ENCODE measurements at regions not wholly inside any gene's neighbourhood (a gene's known extent, or its start where the extent isn't known, plus 50 kb on each side); places are given as distances from the start of the nearest gene placed in this dataset.

DNA sequence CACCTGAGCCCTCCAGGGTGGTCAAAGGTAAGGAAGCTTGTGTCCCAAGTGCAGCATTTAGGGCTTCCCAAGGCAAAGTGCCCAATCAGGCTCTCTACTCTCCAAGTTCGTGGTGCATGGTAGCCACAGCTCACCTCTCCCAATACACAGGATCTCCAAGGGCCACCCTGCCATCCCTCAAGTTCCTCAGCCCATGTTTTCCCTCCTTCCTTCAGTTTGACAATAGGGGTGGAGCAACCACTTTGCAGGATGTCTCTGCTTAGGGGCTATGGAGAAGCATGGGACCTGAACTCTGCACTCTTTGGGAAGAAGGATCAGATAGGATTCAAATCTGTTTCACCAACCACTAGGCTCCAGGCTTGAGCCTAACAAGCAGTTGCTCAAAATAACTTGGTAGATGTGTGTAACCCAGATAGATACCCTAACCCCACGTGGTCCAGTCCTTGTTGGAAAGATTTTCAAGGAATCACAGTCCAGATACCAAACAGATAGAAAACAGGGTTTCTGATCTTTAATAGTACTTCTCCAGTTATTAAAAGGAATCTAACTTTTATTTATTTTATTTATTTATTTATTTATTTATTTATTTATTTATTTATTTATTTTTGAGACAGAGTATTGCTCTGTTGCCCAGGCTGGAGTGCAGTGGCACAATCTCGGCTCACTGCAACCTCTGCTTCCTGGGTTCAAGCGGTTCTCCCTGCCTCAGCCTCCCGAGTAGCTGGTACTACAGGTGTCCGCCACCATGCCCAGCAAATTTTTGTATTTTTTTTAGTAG lies 248.1 kb downstream of the CTTN start:
- no peak for DNase-seq (ENCODE audit: low spot score in 2 of 2)
- Mint-ChIP-seq H3K4me1 (no peaks in the 10 kb centered on the region), H3K36me3 (no peaks in the 10 kb centered on the region), H3K27me3 (peaks cover 5% of the 10 kb centered on the region), H3K27ac (no peak overlapping the region), H3K9me3 (peaks cover 5% of the 10 kb centered on the region), H3K4me3 (no peak overlapping the region)
- ATAC-seq (ENCODE audit: low read depth), result no peak

DNA sequence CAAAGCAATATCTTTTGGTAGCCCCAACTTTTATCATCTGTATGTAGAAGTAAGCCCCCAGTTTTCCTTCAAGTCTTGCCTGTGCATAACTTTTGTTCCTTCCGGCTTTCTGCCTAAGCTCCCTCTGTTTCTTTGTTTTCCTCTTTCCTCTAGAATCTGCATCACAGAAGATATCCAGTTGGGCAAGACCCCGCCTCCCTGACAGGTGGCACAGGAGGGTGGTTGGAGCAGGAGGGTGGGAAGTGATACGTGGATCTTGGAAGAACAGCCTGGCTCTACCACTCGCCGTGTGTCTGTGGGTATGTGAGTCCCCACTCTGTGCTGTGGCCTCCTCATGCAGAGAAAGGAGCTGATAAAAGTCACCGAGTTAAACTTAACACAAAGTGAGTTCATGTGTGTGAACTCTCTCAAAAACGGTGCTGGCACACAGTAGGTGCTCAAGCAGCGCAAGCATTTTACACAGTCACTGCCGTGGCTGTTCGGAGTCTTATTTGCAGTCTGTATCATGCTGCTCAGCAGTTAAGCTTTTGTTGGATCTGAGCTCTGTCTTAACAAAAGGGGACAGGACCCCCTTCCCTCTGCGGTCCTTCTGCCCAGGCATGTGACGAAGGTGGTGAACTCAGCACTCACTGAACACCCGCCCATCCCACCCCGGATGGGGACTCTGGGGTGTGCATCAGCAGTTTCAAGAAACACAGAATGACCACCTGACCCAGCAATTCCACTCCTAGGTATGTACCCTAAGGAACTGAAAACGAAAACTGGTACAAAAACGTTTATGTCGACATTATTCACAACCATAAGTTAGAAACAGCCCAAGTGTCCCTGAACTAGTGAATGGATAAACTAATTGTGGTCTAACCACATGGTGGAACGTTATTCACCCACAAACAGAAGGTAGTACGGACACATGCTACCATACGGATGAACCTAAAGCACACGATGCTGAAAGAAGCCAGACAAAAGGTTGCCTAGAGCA lies 249.1 kb downstream of the CTTN start:
- Mint-ChIP-seq H3K36me3 (no peaks in the 10 kb centered on the region), H3K27ac (no peak overlapping the region), H3K27me3 (peaks cover 5% of the 10 kb centered on the region), H3K4me3 (no peak overlapping the region), H3K4me1 (no peaks in the 10 kb centered on the region), H3K9me3 (peaks cover 5% of the 10 kb centered on the region)
- no peak for ATAC-seq (ENCODE audit: low read depth)
- DNase-seq (ENCODE audit: low spot score in 2 of 2), result no peak

DNA sequence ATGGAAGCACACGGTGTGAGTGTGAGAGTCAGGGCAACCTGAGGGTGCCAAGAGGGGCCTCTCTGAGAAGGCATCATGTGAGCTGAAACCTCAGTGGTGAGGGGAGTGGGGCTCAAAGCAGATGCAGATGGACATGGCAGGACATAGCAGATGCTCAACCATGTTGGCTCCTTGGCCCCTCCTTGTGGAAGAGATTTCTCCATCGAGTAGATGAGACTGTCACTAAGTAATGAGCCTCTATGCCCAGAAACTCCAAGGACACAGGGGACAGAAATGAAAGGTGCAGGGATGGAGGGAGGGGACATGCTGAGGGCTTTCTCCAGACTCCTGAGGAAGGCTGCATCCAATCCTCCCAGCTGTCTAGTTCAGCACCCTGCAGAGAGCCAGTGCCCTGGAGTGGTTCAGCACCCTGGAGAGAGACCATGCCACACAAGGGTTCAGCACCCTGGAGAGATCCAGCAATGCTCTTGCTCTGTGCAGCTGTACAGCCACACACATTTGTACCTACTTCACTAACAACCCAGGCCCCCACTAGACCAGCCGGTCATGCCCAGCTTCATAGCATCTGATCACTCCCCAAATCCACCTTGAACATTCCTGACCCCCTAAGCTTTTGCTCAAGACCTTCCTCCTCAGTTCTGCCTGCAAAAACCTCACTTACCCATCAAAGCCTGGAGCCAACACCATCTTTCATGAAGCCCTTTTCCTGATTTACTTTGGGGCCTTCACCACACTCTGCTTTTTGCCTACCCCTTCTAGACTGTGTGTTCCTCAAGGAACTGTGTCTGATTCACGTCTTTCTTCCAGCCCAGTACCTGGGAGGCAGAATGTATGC lies 252.0 kb downstream of the CTTN start:
- ATAC-seq (ENCODE audit: low read depth) (no peak), DNase-seq (ENCODE audit: low spot score in 2 of 2) (no peak)
- H3K27ac Mint-ChIP-seq, result no peak overlapping the region
- H3K9me3 Mint-ChIP-seq, result peaks cover 5% of the 10 kb centered on the region
- peaks cover 4% of the 10 kb centered on the region for H3K27me3 Mint-ChIP-seq
- no peaks in the 10 kb centered on the region for H3K36me3 Mint-ChIP-seq
- no peak overlapping the region for H3K4me3 Mint-ChIP-seq
- no peaks in the 10 kb centered on the region for H3K4me1 Mint-ChIP-seq

DNA sequence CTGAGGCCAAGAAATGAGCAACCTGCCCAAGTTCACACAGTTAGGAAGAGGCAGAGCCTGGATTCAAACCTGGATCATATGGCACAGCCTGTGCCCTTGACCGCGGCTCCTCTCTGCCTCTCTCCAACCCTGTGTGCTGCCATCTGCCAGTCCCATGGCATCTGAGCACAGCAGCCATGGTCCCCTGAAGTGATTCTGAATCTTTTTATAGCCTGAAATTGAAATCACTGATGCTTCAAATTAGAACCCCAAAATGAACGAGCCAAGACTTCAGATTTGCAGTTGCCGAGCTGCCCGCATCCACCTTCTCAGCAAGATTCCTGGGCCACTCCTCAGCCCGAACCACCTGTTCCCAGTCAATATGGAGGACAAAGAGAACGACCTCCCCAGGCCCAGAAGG lies 252.7 kb downstream of the CTTN start:
- no peak overlapping the region for H3K27ac Mint-ChIP-seq
- ATAC-seq (ENCODE audit: low read depth) (no peak), DNase-seq (ENCODE audit: low spot score in 2 of 2) (no peak)
- H3K4me1 Mint-ChIP-seq, result no peaks in the 10 kb centered on the region
- no peak overlapping the region for H3K4me3 Mint-ChIP-seq
- peaks cover 4% of the 10 kb centered on the region for H3K27me3 Mint-ChIP-seq
- peaks cover 5% of the 10 kb centered on the region for H3K9me3 Mint-ChIP-seq
- H3K36me3 Mint-ChIP-seq, result no peaks in the 10 kb centered on the region

DNA sequence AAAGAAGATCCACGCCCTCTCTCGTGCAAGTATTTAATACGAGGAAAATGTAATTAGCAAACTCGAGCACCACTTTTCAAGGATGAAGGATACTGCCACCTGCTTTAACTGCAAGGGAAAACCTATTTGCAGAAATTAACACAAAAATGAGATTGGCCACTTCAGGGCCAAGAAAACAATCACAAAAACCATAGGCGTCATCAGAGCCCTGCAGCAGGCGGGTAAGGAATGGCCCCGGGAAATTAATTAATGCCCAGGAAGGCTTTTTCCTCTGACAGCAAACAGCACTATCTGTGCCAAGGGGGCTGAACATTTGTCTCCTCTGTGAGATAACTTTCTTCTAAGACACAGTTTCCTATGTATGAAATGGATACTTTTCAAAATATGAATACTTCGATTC lies 255.7 kb downstream of the CTTN start:
- no peak for ATAC-seq (ENCODE audit: low read depth)
- H3K4me1 Mint-ChIP-seq, result no peaks in the 10 kb centered on the region
- peaks cover 5% of the 10 kb centered on the region for H3K9me3 Mint-ChIP-seq
- peaks cover 3% of the 10 kb centered on the region for H3K27me3 Mint-ChIP-seq
- H3K36me3 Mint-ChIP-seq, result no peaks in the 10 kb centered on the region
- no peak overlapping the region for H3K4me3 Mint-ChIP-seq
- no peak overlapping the region for H3K27ac Mint-ChIP-seq
- DNase-seq (ENCODE audit: low spot score in 2 of 2), result no peak

DNA sequence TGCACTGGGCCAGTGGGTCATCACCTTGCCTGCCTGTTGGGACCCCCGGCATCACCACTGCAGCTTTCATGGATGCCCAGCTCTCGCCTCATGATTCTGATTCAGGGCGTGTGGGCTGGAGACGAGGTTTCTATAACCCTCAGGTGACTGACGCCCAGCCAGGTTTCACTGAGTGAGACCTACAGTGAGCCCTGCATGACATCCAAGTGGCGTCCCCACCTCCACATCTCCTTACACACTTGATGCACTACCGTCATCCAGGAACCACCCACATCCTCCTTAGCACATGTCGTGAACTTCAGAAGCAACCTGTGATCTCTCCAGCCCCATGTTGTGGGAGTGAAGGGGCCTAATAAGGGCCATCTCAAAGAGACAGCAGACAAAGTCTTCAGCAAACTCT lies 257.5 kb downstream of the CTTN start:
- Mint-ChIP-seq H3K27ac (no peak overlapping the region), H3K4me3 (no peak overlapping the region), H3K27me3 (peaks cover 3% of the 10 kb centered on the region), H3K4me1 (no peaks in the 10 kb centered on the region), H3K9me3 (peaks cover 2% of the 10 kb centered on the region), H3K36me3 (no peaks in the 10 kb centered on the region)
- ATAC-seq (ENCODE audit: low read depth), result no peak
- DNase-seq (ENCODE audit: low spot score in 2 of 2), result no peak

DNA sequence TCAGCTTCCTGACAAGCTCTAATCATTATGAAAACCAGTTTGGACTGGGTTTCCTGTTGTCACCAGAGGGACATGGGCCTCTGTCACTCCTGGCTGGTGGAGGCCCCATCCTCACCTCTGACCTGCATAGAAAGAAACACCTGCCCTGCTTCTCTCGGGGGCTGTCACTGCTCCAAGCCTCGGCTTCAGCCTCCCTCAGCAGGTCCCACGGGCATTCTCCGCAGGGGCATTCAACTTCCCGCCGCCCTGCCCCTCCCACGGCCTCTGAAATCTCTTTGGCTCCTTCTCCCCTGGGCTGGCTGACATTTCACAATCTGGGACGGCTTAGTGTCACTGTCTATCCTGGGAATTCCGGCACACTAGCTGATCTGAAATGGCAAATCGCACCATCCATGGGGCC lies 257.9 kb downstream of the CTTN start:
- ATAC-seq (ENCODE audit: low read depth) (no peak), DNase-seq (ENCODE audit: low spot score in 2 of 2) (no peak)
- H3K36me3 Mint-ChIP-seq, result no peaks in the 10 kb centered on the region
- no peak overlapping the region for H3K27ac Mint-ChIP-seq
- no peaks in the 10 kb centered on the region for H3K4me1 Mint-ChIP-seq
- peaks cover 3% of the 10 kb centered on the region for H3K27me3 Mint-ChIP-seq
- H3K4me3 Mint-ChIP-seq, result no peak overlapping the region
- peaks cover 2% of the 10 kb centered on the region for H3K9me3 Mint-ChIP-seq

DNA sequence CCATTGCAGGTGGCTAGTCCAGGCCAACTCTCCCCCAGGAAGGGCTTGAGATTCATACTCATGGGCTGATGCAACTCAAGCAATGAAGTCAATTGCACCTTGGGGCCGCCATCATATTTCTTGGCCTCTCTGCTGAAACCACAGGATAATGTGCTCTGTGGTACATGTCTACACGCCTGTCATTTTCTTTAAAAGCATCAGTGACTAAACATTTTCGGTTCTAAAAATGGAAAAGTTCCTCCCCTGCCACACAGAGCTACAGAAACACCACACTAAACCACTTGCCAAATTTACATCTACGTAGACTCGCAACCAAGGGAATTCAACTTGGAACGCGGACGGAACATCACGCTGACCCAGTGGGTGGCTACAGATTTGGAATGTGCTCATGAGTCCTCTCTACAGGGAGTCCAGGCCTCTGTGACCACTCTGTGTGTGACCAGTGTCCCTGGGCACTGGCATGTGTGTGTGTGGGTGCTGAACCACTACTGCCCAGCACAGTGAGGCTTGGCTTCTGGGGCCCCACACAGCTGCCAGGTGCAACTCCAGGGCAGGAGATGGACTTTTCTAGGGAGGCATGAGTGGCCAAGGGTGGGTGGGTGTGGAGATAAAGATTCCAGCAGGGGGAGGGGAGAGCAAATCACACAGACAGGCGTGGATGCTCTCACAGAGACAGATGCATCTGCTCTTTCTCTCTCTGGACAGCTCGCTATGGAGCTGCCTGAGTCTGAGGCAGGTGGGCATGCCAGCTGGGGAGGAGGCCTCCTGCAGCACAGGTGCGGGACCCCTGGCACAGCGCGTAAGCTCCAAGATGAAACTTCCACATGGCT lies 261.9 kb downstream of the CTTN start:
- H3K9me3 Mint-ChIP-seq, result peaks cover 2% of the 10 kb centered on the region
- H3K4me1 Mint-ChIP-seq, result peaks cover 3% of the 10 kb centered on the region
- peaks cover 8% of the 10 kb centered on the region for H3K27me3 Mint-ChIP-seq
- ATAC-seq (ENCODE audit: low read depth) (no peak), DNase-seq (ENCODE audit: low spot score in 2 of 2) (no peak)
- no peak overlapping the region for H3K27ac Mint-ChIP-seq
- no peak overlapping the region for H3K4me3 Mint-ChIP-seq
- no peaks in the 10 kb centered on the region for H3K36me3 Mint-ChIP-seq

DNA sequence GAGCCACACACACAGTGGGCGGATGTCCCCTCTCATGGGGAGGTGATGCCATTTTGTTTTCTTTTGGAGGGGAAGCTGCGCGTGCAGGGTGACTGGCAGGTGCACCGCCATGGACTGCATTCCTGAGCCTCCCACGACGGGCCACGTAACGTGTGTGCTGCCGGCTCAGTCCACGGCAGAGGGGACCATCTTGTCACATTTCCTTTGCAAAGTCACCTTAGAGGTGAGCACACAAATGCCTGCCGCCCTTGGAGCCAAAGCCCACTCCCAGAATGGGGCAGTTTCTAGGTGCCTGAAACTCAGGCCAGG lies 262.5 kb downstream of the CTTN start:
- ATAC-seq (ENCODE audit: low read depth) (no peak), DNase-seq (ENCODE audit: low spot score in 2 of 2) (no peak)
- Mint-ChIP-seq H3K27me3 (peaks cover 8% of the 10 kb centered on the region), H3K4me3 (no peak overlapping the region), H3K9me3 (peaks cover 2% of the 10 kb centered on the region), H3K36me3 (no peaks in the 10 kb centered on the region), H3K27ac (no peak overlapping the region), H3K4me1 (peaks cover 3% of the 10 kb centered on the region)

DNA sequence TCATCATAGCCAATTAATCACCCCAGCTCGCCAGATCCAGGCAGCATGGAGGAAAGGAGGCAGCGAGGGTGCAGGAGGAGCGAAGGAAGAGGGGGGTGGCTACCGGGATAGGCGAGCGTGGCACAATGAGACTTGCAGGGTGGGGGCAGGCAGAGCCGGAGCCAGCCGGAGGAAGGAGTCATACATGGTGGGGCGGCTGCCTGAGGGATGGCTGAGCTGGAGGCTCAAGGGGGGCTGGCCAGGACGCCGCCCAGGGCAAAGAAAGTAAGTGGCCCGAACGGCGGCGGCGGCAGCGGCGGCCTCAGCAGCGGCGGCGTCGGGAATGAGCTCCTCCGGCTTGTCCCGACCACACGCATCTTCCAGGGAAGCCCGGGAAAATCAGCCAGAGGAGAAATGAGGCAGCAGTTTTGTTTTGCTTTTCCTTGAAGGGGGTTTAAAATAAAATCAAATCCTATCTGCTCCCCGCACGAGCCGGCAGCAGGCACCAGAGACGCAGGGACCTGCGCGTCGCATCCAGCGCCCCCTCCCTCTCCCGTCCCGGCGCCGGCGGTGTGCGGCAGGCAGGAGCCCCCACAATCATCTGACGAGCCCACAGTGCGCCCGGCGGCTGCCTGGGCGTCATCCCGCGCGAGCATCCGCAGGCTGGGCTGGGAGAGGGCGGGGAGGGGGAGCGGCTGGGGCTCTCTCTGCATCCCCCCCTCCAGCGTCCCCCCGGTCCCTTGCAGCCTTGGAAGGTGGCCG lies 263.6 kb downstream of the CTTN start:
- H3K4me3 Mint-ChIP-seq, result no peak overlapping the region

DNA sequence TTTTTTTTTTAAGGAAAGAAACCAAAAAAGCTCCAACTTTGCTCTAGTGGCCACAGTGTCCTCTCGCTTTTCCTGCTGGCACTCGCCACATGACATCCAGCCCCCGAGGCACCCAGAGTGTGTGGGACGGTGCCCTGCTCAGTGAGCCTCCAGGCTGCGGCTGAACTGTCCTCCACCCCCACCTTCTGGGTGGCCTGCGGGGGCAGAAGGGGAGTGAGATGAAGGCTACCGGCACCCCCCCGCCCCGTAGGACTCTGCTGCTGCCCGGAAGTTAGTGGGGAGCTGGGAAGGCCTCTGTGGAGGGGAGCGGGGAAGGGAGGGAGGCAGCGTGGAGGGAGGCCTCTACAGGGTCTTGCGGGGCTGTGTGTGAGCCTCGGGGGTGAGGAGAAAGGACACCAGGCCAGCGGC lies 264.4 kb downstream of the CTTN start:
- no peaks in the 10 kb centered on the region for H3K36me3 Mint-ChIP-seq
- peaks cover 7% of the 10 kb centered on the region for H3K27me3 Mint-ChIP-seq
- peaks cover 2% of the 10 kb centered on the region for H3K9me3 Mint-ChIP-seq
- H3K4me1 Mint-ChIP-seq, result peaks cover 3% of the 10 kb centered on the region
- no peak overlapping the region for H3K27ac Mint-ChIP-seq
- ATAC-seq (ENCODE audit: low read depth) (no peak), DNase-seq (ENCODE audit: low spot score in 2 of 2) (no peak)
- no peak overlapping the region for H3K4me3 Mint-ChIP-seq

More for the DNA sequence above, 263.6 kb downstream of the CTTN start:
- no peaks in the 10 kb centered on the region for H3K36me3 Mint-ChIP-seq
- DNase-seq (ENCODE audit: low spot score in 2 of 2) (no peak), ATAC-seq (ENCODE audit: low read depth) (no peak)
- peaks cover 3% of the 10 kb centered on the region for H3K4me1 Mint-ChIP-seq
- H3K27ac Mint-ChIP-seq, result no peak overlapping the region
- H3K27me3 Mint-ChIP-seq, result peaks cover 7% of the 10 kb centered on the region
- H3K9me3 Mint-ChIP-seq, result peaks cover 2% of the 10 kb centered on the region

DNA sequence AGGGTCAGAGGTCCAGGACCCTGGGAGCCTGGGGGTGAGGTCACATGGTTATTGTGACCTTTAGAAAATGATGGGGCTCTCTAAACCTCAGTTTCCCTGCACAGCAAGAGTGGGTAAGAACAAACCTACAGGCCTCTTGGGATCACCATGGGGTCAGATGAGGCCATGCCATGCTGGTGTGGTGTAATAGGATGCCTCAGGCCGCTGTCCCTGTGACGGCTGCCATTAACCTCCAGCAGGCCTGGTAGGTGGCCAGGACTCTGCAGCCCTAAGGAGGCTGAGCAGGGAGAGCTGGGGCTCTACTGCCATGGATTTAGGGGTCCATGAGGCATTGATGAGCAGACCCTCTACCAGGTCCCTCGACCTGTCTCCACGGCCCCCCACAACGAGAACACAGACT lies 265.5 kb downstream of the CTTN start:
- Mint-ChIP-seq H3K27me3 (peaks cover 13% of the 10 kb centered on the region), H3K4me1 (peaks cover 3% of the 10 kb centered on the region), H3K36me3 (no peaks in the 10 kb centered on the region), H3K9me3 (peaks cover 2% of the 10 kb centered on the region), H3K4me3 (no peak overlapping the region), H3K27ac (no peak overlapping the region)
- no peak for DNase-seq (ENCODE audit: low spot score in 2 of 2)
- ATAC-seq (ENCODE audit: low read depth), result no peak

DNA sequence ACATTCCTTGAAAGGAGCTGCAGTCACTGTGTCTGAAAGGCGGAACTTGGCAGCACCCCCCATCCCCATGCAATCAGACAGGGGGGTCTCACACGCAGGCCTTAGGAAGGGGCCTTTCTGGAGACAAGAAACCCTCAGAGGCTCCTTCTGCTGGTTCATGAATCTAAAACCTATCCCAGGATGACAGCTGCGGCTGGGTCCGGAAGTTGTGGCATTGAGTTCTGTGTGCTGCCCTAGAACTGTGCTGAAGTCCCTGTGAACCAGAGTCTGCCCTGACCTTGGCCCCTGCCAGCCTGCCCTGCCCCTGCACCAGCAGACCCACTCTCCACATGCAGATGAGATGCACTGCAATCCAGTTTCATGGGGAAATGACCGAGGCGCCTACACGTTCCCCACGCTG lies 268.0 kb downstream of the CTTN start:
- H3K9me3 Mint-ChIP-seq, result no peaks in the 10 kb centered on the region

More for the DNA sequence above, 268.0 kb downstream of the CTTN start:
- no peak for ATAC-seq (ENCODE audit: low read depth)
- H3K4me1 Mint-ChIP-seq, result peaks cover 3% of the 10 kb centered on the region
- H3K36me3 Mint-ChIP-seq, result no peaks in the 10 kb centered on the region
- DNase-seq (ENCODE audit: low spot score in 2 of 2), result no peak
- H3K27me3 Mint-ChIP-seq, result peaks cover 14% of the 10 kb centered on the region
- H3K27ac Mint-ChIP-seq, result no peak overlapping the region
- no peak overlapping the region for H3K4me3 Mint-ChIP-seq
